Caco-2 (cell line): ENCODE measurements at regions not wholly inside any gene's neighbourhood (a gene's known extent, or its start where the extent isn't known, plus 50 kb on each side); places are given as distances from the start of the nearest gene placed in this dataset.

Experiments used
- BruUV-seq: library from RNA; stranded (reverse); fragments of 400-500 nt; replicated peaks from 2 replicates; lab custom pipeline; 2021; lab: Mats Ljungman, UMichigan
- CTCF ChIA-PET: fragments of 300-600 bp; sonication (Branson Sonifier 250); formaldehyde crosslinking; loops from one replicate; lab custom pipeline; 2022; ENCODE audit warnings: antibody characterized with exemption; lab: Charles Lee
- POLR2A ChIA-PET: fragments of 300-600 bp; sonication (Branson Sonifier 250); formaldehyde crosslinking; loops from one replicate; lab custom pipeline; 2022; ENCODE audit warnings: antibody characterized with exemption; lab: Charles Lee
- DNase-seq, 2 experiments: peaks; one replicate each; pipeline versions ENCODE4 v3.0.0 to v3.0.0-alpha.2; 2020 to 2022
- H3K27me3 ChIP-seq: replicated peaks from 2 replicates; pipeline ENCODE4 v1.6.0; 2011; ENCODE audit warnings: low read length; ENCODE audit not compliant: control insufficient read depth, insufficient read depth
- H3K36me3 ChIP-seq: 2 replicates; pipeline ENCODE4 v1.5.1; 2011; ENCODE audit warnings: low read length; ENCODE audit not compliant: control insufficient read depth, insufficient read depth
- H3K4me1 ChIP-seq: fragments of 250-450 bp; sonication (Bioruptor Pico); 2 replicates; pipeline ENCODE4 v1.5.1; 2020; ENCODE audit warnings: mild to moderate bottlenecking
- H3K4me3 ChIP-seq: 2 replicates; pipeline ENCODE4 v1.5.1; 2011; ENCODE audit warnings: low read depth, mild to moderate bottlenecking, control low read depth, low read length
- H3K9me3 ChIP-seq: fragments of 250-450 bp; sonication (Bioruptor Pico); 2 replicates; pipeline ENCODE4 v1.5.1; 2020; ENCODE audit warnings: mild to moderate bottlenecking, moderate library complexity
- H3K27ac Mint-ChIP-seq: one replicate; pipeline ENCODE4 v1.8.0; 2022; ENCODE audit warnings: mixed read lengths; ENCODE audit not compliant: unreplicated experiment
- H3K27me3 Mint-ChIP-seq: one replicate; pipeline ENCODE4 v1.8.0; 2022; ENCODE audit warnings: mixed read lengths; ENCODE audit not compliant: insufficient read depth, unreplicated experiment
- H3K36me3 Mint-ChIP-seq: one replicate; pipeline ENCODE4 v1.8.0; 2022; ENCODE audit warnings: mild to moderate bottlenecking, mixed read lengths; ENCODE audit not compliant: insufficient read depth, unreplicated experiment
- H3K4me1 Mint-ChIP-seq: one replicate; pipeline ENCODE4 v1.8.0; 2022; ENCODE audit warnings: low read depth, mixed read lengths; ENCODE audit not compliant: unreplicated experiment
- H3K4me3 Mint-ChIP-seq: one replicate; pipeline ENCODE4 v1.8.0; 2022; ENCODE audit warnings: mild to moderate bottlenecking, moderate library complexity, mixed read lengths; ENCODE audit not compliant: unreplicated experiment
- H3K9me3 Mint-ChIP-seq: one replicate; pipeline ENCODE4 v1.8.0; 2022; ENCODE audit warnings: mixed read lengths; ENCODE audit not compliant: unreplicated experiment
- CTCF ChIP-seq, 2 experiments: fragments of 200-600 bp in 1 of 2; IDR thresholded peaks; 1 replicate in 1 of 2; 2 replicates in 1 of 2; pipeline versions ENCODE4 v1.5.1 to v1.8.0; 2011 to 2022; ENCODE audit warnings: antibody characterized with exemption in 1 of 2, control low read depth in 1 of 2, inconsistent platforms in 1 of 2, low read depth in 1 of 2, low read length in 1 of 2, mild to moderate bottlenecking in 1 of 2, moderate library complexity in 1 of 2; ENCODE audit not compliant: insufficient read depth in 1 of 2, severe bottlenecking in 1 of 2, unreplicated experiment in 1 of 2
- intact Hi-C: fragments of 100-400 bp; cut with micrococcal nuclease; formaldehyde crosslinking; loops from one replicate; pipeline ENCODE4 v1.10.0; 2022; ENCODE audit not compliant: unreplicated experiment

DNA sequence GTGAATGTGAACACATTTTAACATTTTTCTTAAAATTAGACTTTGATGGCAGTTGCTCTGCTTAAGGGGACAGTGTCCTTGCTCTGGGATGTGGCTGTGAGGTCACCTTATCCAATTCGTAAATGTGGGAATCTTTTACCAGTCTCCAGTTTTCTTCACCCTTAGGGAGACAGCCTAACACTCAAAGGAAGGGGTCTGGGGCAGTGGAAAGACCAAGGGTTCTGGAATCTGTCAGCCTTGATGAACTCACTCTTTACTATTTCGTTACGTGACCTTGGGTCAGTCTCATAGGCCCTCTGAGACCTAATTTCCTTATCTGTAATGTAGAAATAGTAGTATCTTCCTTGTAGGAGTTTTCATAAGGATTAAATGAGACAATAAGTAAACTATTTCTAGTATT is 245.6 kb upstream of the ATP2B1 start:
- no peaks in the 10 kb centered on the region for H3K27me3 Mint-ChIP-seq
- DNase-seq, result no peak
- BruUV-seq, result no TSS peak
- ChIA-PET POLR2A (no interaction called here), CTCF (no interaction called here)
- Histone ChIP-seq H3K9me3 (no peaks in the 10 kb centered on the region), H3K4me1 (peaks cover 17% of the 10 kb centered on the region), H3K27me3 (no peaks in the 10 kb centered on the region), H3K36me3 (no peaks in the 10 kb centered on the region), H3K4me3 (no peak overlapping the region)
- no peaks in the 10 kb centered on the region for H3K36me3 Mint-ChIP-seq
- H3K9me3 Mint-ChIP-seq, result no peaks in the 10 kb centered on the region
- no peak for TF ChIP-seq CTCF (IDR thresholded peaks at IDR 0.05; ENCODE audit: insufficient read depth in 1 of 2, low read depth in 1 of 2, low read length in 1 of 2, severe bottlenecking in 1 of 2, unreplicated experiment in 1 of 2)
- intact Hi-C loops, result no loop called here
- peaks cover 11% of the 10 kb centered on the region for H3K4me1 Mint-ChIP-seq
- H3K4me3 Mint-ChIP-seq, result no peak overlapping the region
- no peak overlapping the region for H3K27ac Mint-ChIP-seq

GRCh38 chr12:89951694-89952060 is 243.0 kb upstream of the ATP2B1 start:
- Histone ChIP-seq H3K9me3 (no peaks in the 10 kb centered on the region), H3K27me3 (no peaks in the 10 kb centered on the region), H3K4me1 (peaks cover 43% of the 10 kb centered on the region), H3K4me3 (no peak overlapping the region), H3K36me3 (no peaks in the 10 kb centered on the region)
- no TSS peak for BruUV-seq
- ChIA-PET CTCF (no interaction called here), POLR2A (no interaction called here)
- Mint-ChIP-seq H3K9me3 (no peaks in the 10 kb centered on the region), H3K27me3 (no peaks in the 10 kb centered on the region), H3K4me3 (no peak overlapping the region), H3K4me1 (peaks cover 30% of the 10 kb centered on the region), H3K36me3 (no peaks in the 10 kb centered on the region), H3K27ac (no peak overlapping the region)
- no peak for DNase-seq
- intact Hi-C loops, result no loop called here
- TF ChIP-seq CTCF (IDR thresholded peaks at IDR 0.05; ENCODE audit: insufficient read depth in 1 of 2, low read depth in 1 of 2, low read length in 1 of 2, severe bottlenecking in 1 of 2, unreplicated experiment in 1 of 2), result no peak

DNA sequence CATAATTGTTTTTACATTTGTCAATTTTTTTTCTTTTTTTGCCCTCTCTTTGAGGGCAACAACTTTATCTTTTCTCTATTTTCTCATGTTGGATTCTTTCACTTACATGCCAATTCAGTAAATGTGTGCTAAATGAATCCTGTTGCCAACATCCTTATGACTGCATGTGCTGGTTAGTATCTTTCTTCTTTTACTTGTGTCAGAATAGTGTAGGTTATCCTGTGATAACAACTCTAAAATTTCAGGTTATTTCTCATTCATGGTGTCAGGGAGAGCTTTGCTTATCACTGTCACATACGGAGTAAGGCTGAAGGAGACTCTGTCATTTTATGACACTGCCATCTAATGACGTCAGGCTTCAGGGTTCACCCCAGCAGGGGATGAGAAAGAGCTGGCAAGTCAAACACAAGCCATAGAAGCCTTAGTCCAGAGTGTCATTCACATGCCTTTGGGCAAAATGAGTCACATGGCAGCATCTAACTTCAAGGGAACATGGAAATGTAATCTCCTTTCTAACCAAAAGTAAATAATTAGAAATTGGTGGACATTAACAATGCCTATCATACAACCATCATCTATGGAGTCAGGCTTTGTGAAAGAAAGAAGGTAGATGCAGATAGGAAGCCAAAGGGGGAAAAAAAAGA is 242.5 kb upstream of the ATP2B1 start:
- Mint-ChIP-seq H3K9me3 (no peaks in the 10 kb centered on the region), H3K4me3 (no peak overlapping the region), H3K36me3 (no peaks in the 10 kb centered on the region), H3K27me3 (no peaks in the 10 kb centered on the region), H3K27ac (no peak overlapping the region), H3K4me1 (peaks cover 30% of the 10 kb centered on the region)
- DNase-seq, result peak; percentile 46 to 77
- H3K4me1 ChIP-seq, result peaks cover 48% of the 10 kb centered on the region
- ChIA-PET POLR2A (interaction anchor here (0.6 kb wide), 1 partner anchor 178 kb away, joined by 3 read pairs; no protein-coding TSS in a partner anchor), CTCF (no interaction called here)
- H3K9me3 ChIP-seq, result no peaks in the 10 kb centered on the region
- no TSS peak for BruUV-seq
- intact Hi-C loops, result no loop called here
- no peak for TF ChIP-seq CTCF (IDR thresholded peaks at IDR 0.05; ENCODE audit: insufficient read depth in 1 of 2, low read depth in 1 of 2, low read length in 1 of 2, severe bottlenecking in 1 of 2, unreplicated experiment in 1 of 2)
- H3K4me3 ChIP-seq, result no peak overlapping the region
- no peaks in the 10 kb centered on the region for H3K27me3 ChIP-seq
- H3K36me3 ChIP-seq, result no peaks in the 10 kb centered on the region
